ENCODE measurements at regions not wholly inside any gene's neighbourhood (a gene's known extent, or its start where the extent isn't known, plus 50 kb on each side); places are given as distances from the start of the nearest gene placed in this dataset.
A peak's percentile ranks its signal among the peaks of the same experiment; 100 is the strongest.

DNA sequence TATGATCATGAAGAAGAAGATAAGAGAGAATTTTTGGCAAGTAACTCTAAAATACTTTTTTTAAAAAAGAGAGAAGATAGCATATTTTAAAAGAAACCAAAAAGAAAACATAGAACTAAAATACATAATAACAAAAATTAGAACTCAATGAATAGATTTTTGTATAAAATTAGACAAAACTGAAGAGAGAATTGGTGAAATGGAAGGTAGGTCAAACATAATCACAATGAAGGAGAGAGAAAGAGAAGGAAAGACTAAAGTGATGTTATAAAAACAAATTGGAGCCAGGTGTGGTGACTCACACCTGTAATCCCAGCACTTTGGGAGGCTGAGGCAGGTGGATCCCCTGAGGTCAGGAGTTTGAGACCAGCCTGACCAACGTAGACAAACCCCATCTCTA is 211.5 kb downstream of the AXIN2 start:
- ChIA-PET POLR2A (no interaction called here), CTCF (no interaction called here)
- Histone ChIP-seq H3K4me3 (ENCODE audit: low read length) (no peak overlapping the region), H3K36me3 (ENCODE audit: insufficient read depth, low read length) (no peaks in the 10 kb centered on the region), H3K27ac (ENCODE audit: low read depth in 1 of 2, low read length in 2 of 2) (no peak overlapping the region), H3K9me3 (ENCODE audit: control insufficient read depth in 1 of 2, insufficient read depth in 1 of 2, low read length in 2 of 2) (no peaks in the 10 kb centered on the region), H3K4me1 (ENCODE audit: insufficient read depth, low read length) (peaks cover 5% of the 10 kb centered on the region), H3K27me3 (ENCODE audit: control insufficient read depth in 1 of 2, insufficient read depth in 2 of 2, low read length in 2 of 2) (no peaks in the 10 kb centered on the region)
- H3K4me1 Mint-ChIP-seq (ENCODE audit: low read depth): peaks cover 9% of the 10 kb centered on the region
- peaks cover 2% of the 10 kb centered on the region for H3K9me3 Mint-ChIP-seq
- no peaks in the 10 kb centered on the region for H3K36me3 Mint-ChIP-seq (ENCODE audit: low read depth)
- no peak overlapping the region for H3K4me3 Mint-ChIP-seq
- TF ChIP-seq, protein P1, sequence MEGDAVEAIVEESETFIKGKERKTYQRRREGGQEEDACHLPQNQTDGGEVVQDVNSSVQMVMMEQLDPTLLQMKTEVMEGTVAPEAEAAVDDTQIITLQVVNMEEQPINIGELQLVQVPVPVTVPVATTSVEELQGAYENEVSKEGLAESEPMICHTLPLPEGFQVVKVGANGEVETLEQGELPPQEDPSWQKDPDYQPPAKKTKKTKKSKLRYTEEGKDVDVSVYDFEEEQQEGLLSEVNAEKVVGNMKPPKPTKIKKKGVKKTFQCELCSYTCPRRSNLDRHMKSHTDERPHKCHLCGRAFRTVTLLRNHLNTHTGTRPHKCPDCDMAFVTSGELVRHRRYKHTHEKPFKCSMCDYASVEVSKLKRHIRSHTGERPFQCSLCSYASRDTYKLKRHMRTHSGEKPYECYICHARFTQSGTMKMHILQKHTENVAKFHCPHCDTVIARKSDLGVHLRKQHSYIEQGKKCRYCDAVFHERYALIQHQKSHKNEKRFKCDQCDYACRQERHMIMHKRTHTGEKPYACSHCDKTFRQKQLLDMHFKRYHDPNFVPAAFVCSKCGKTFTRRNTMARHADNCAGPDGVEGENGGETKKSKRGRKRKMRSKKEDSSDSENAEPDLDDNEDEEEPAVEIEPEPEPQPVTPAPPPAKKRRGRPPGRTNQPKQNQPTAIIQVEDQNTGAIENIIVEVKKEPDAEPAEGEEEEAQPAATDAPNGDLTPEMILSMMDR (IDR thresholded peaks at IDR 0.05): no peak
- intact Hi-C loops (cut with DNase I, micrococcal nuclease): no loop called here
- H3K27me3 Mint-ChIP-seq: no peaks in the 10 kb centered on the region
- DNase-seq: no peak
- ATAC-seq (ENCODE audit: poor library complexity): no peak
- no peak overlapping the region for H3K27ac Mint-ChIP-seq

DNA sequence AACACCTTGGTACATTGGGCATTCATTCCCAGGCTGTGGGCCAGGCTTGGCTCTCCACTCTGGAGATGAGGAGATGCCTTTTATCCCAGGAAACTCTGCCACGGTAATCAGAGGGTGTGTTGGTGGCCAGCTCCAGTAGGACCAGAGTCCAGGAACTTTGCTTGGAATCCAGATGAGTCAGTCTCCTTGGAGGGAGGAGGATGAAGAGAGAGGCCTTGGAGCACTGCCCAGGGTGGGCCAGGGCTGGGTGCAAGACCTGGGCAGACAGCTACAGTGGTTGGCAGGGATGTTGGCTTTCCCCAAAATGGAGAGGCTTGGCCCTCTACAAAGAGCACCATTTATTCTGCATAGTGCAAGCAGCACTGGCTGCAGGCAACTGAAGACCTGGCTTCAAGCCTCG is 209.0 kb downstream of the RGS9 start:
- Mint-ChIP-seq H3K27me3 (no peaks in the 10 kb centered on the region), H3K27ac (no peak overlapping the region)
- intact Hi-C loops (cut with DNase I, micrococcal nuclease): no loop called here

DNA sequence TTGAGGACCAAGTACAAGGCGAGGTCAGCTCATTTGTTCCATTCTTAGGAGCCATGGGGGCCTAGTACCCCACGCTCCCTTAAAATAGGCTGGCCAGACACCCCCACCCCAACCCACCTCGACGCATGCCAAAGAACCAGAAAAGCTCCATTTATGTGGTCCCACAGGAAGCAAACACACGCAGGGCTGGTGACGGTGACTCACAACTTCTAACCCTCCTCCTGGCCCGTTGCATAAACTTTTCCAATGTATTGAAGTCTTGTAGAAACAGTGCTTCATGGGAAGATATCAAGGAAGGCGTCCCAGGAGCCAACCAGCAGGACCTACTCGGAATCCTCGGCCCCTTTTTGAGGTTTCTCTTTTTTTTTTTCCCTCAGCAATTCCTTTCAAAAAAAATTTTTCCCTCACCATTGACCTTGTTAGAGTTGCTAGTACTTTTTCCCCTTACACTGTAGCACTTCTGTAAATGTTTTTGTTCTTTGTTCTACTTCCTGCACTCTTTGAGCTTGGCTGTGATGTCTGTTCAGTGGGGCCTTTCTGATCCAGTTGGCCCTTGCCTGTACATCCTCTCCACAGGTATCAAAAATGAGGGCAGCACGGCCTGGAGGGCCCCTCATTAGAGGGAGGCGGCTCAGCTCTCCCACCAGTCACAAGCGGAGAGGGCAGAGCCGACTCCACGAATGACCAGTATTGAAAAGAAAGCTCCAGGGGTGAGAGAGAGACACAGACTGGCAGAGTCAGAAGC is 208.3 kb downstream of the RGS9 start:
- Mint-ChIP-seq H3K36me3 (ENCODE audit: low read depth) (no peaks in the 10 kb centered on the region), H3K4me1 (ENCODE audit: low read depth) (peaks cover 9% of the 10 kb centered on the region), H3K27ac (peak overlapping the region; percentile 46), H3K9me3 (peaks cover 2% of the 10 kb centered on the region), H3K27me3 (no peaks in the 10 kb centered on the region), H3K4me3 (no peak overlapping the region)
- peak in 4 of 14 experiments; percentile 5 to 30 (median 6) for DNase-seq
- H3K27ac ChIP-seq (ENCODE audit: low read depth in 1 of 2, low read length in 2 of 2): no peak overlapping the region
- ATAC-seq (ENCODE audit: poor library complexity): peak; percentile 73
- H3K27me3 ChIP-seq (ENCODE audit: control insufficient read depth in 1 of 2, insufficient read depth in 2 of 2, low read length in 2 of 2): peaks cover 0 to 2% of the 10 kb centered on the region in 2 experiments
- ChIA-PET CTCF (interaction anchor here (0.6 kb wide), 1 partner anchor 348 kb away, joined by 3 read pairs; no protein-coding TSS in a partner anchor), POLR2A (interaction anchor here (0.7 kb wide), 1 partner anchor 12 kb away, joined by 3 read pairs; no protein-coding TSS in a partner anchor)
- intact Hi-C loops (cut with DNase I, micrococcal nuclease): no loop called here
- H3K4me3 ChIP-seq (ENCODE audit: low read length): no peak overlapping the region
- H3K4me1 ChIP-seq (ENCODE audit: insufficient read depth, low read length): peaks cover 5% of the 10 kb centered on the region
- H3K9me3 ChIP-seq (ENCODE audit: control insufficient read depth in 1 of 2, insufficient read depth in 1 of 2, low read length in 2 of 2): peaks cover 0 to 1% of the 10 kb centered on the region in 2 experiments
- H3K36me3 ChIP-seq (ENCODE audit: insufficient read depth, low read length): no peaks in the 10 kb centered on the region
- TF ChIP-seq, protein P1 (IDR thresholded peaks at IDR 0.05): no peak

More for the DNA sequence above, 209.0 kb downstream of the RGS9 start:
- Histone ChIP-seq H3K27ac (ENCODE audit: low read depth in 1 of 2, low read length in 2 of 2) (no peak overlapping the region), H3K36me3 (ENCODE audit: insufficient read depth, low read length) (no peaks in the 10 kb centered on the region), H3K4me1 (ENCODE audit: insufficient read depth, low read length) (peaks cover 5% of the 10 kb centered on the region), H3K27me3 (ENCODE audit: control insufficient read depth in 1 of 2, insufficient read depth in 2 of 2, low read length in 2 of 2) (peaks cover 0 to 2% of the 10 kb centered on the region in 2 experiments), H3K4me3 (ENCODE audit: low read length) (no peak overlapping the region), H3K9me3 (ENCODE audit: control insufficient read depth in 1 of 2, insufficient read depth in 1 of 2, low read length in 2 of 2) (no peaks in the 10 kb centered on the region)
- Mint-ChIP-seq H3K36me3 (ENCODE audit: low read depth) (no peaks in the 10 kb centered on the region), H3K9me3 (peaks cover 2% of the 10 kb centered on the region), H3K4me3 (no peak overlapping the region), H3K4me1 (ENCODE audit: low read depth) (peaks cover 9% of the 10 kb centered on the region)
- DNase-seq: no peak
- ChIA-PET CTCF (no interaction called here), POLR2A (interaction anchor here (0.7 kb wide), 1 partner anchor 11 kb away, joined by 3 read pairs; no protein-coding TSS in a partner anchor)
- ATAC-seq (ENCODE audit: poor library complexity): no peak
- TF ChIP-seq, protein P1 (IDR thresholded peaks at IDR 0.05): no peak
